PC-3 (cell line): ENCODE measurements at regions not wholly inside any gene's neighbourhood (a gene's known extent, or its start where the extent isn't known, plus 50 kb on each side); places are given as distances from the start of the nearest gene placed in this dataset.

Source experiments
- ATAC-seq: fragments of 200-7000 bp; cut with Tn5 transposase; 2 replicates; pipeline ENCODE4 v1.9.1; 2020; ENCODE audit warnings: mild to moderate bottlenecking, moderate library complexity
- BruUV-seq: library from RNA; stranded (reverse); fragments of 400-500 nt; replicated peaks from 2 replicates; lab custom pipeline; 2021; lab: Mats Ljungman, UMichigan
- CTCF ChIA-PET: fragments of 300-600 bp; sonication (Branson Sonifier 250); formaldehyde crosslinking; loops from one replicate; lab custom pipeline; 2022; ENCODE audit warnings: antibody characterized with exemption; lab: Charles Lee
- POLR2A ChIA-PET: fragments of 300-600 bp; sonication (Branson Sonifier 250); formaldehyde crosslinking; loops from one replicate; lab custom pipeline; 2022; ENCODE audit warnings: antibody characterized with exemption; ENCODE audit not compliant: unreplicated experiment; lab: Charles Lee
- DNase-seq: peaks from one replicate; pipeline ENCODE4 v3.0.0-alpha.2; 2015
- H2AFZ ChIP-seq: fragments of 300-600 bp; sonication (generic); 2 replicates; pipeline ENCODE4 v1.6.0; 2016; ENCODE audit warnings: antibody characterized with exemption, low read length
- H3F3A ChIP-seq: fragments of 300-600 bp; sonication (generic); one replicate; pipeline ENCODE4 v1.6.0; 2017; ENCODE audit warnings: antibody characterized with exemption, low read length, control low read depth, mild to moderate bottlenecking; ENCODE audit not compliant: unreplicated experiment
- H3K27ac ChIP-seq: fragments of 300-600 bp; sonication (generic); 2 replicates; pipeline ENCODE4 v1.5.1; 2016; ENCODE audit warnings: mild to moderate bottlenecking, low read length
- H3K27me3 ChIP-seq: fragments of 300-600 bp; sonication (generic); 2 replicates; pipeline ENCODE4 v1.6.1; 2016; ENCODE audit warnings: low read length, mixed read lengths
- H3K36me3 ChIP-seq: fragments of 300-600 bp; sonication (generic); 2 replicates; pipeline ENCODE4 v1.6.1; 2016; ENCODE audit warnings: low read depth, mixed run types, low read length, mixed read lengths
- H3K4me1 ChIP-seq: fragments of 300-600 bp; sonication (generic); 2 replicates; pipeline ENCODE4 v1.5.1; 2016; ENCODE audit warnings: low read length; ENCODE audit not compliant: insufficient read depth
- H3K4me2 ChIP-seq: fragments of 300-600 bp; sonication (generic); 2 replicates; pipeline ENCODE4 v1.6.0; 2016; ENCODE audit warnings: low read length
- H3K4me3 ChIP-seq: fragments of 300-600 bp; sonication (generic); 2 replicates; pipeline ENCODE4 v1.5.1; 2016; ENCODE audit warnings: mild to moderate bottlenecking, low read length, mixed read lengths
- H3K79me2 ChIP-seq: fragments of 300-600 bp; sonication (generic); 2 replicates; pipeline ENCODE4 v1.6.1; 2017; ENCODE audit warnings: low read length, mixed read lengths
- H3K9ac ChIP-seq: fragments of 300-600 bp; sonication (generic); 2 replicates; pipeline ENCODE4 v1.6.0; 2016; ENCODE audit warnings: mild to moderate bottlenecking, low read length
- H3K9me2 ChIP-seq: fragments of 300-600 bp; sonication (generic); replicated peaks from 2 replicates; pipeline ENCODE4 v1.6.1; 2016; ENCODE audit warnings: mixed run types, low read length, mixed read lengths
- H3K9me3 ChIP-seq: fragments of 300-600 bp; sonication (generic); 2 replicates; pipeline ENCODE4 v1.6.1; 2016; ENCODE audit warnings: low read length, mixed read lengths
- H4K20me1 ChIP-seq: fragments of 300-600 bp; sonication (generic); 2 replicates; pipeline ENCODE4 v1.6.1; 2016; ENCODE audit warnings: low read length, mixed read lengths
- EZH2 ChIP-seq: fragments of 300-600 bp; sonication (generic); IDR thresholded peaks from one replicate; pipeline ENCODE4 v1.6.1; 2017; ENCODE audit warnings: antibody characterized with exemption, mild to moderate bottlenecking, low read length; ENCODE audit not compliant: unreplicated experiment
- EZH2phosphoT487 ChIP-seq: fragments of 300-600 bp; sonication (generic); IDR thresholded peaks from 2 replicates; pipeline ENCODE4 v1.6.1; 2018; ENCODE audit warnings: mild to moderate bottlenecking, antibody characterized with exemption, low read length, borderline replicate concordance
- intact Hi-C: fragments of 100-400 bp; cut with micrococcal nuclease; formaldehyde crosslinking; loops from 2 replicates; pipeline ENCODE4 v1.9.0; 2023
- TF ChIP-seq, protein P1 (sequence below): fragments of 300-600 bp; sonication (generic); conservative IDR thresholded peaks from 2 replicates; pipeline ENCODE4 v1.5.1; 2017; ENCODE audit warnings: antibody characterized with exemption, low read depth, mild to moderate bottlenecking, low read length

DNA sequence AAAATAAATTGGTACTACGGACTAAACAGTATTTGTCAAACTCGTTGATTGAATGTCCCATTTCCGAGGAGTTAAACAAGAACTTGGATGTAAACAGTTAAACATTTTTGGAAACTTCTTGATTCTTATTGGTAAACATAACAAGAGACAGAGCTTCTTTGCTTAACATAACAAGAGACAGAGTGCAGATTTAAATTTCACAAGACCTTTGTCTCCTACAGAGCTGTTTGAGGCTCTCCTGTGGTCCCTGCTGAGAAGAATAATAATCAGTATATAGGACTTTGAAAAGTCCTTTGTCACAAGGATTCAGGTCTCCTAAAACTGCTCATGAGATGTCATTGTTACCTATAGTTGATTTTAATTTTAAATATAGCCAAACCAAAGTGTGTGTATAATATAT is 170.6 kb upstream of the C21orf91 start:
- TF ChIP-seq EZH2phosphoT487 = no peak
- TF ChIP-seq EZH2 = no peak
- TF ChIP-seq, protein P1, sequence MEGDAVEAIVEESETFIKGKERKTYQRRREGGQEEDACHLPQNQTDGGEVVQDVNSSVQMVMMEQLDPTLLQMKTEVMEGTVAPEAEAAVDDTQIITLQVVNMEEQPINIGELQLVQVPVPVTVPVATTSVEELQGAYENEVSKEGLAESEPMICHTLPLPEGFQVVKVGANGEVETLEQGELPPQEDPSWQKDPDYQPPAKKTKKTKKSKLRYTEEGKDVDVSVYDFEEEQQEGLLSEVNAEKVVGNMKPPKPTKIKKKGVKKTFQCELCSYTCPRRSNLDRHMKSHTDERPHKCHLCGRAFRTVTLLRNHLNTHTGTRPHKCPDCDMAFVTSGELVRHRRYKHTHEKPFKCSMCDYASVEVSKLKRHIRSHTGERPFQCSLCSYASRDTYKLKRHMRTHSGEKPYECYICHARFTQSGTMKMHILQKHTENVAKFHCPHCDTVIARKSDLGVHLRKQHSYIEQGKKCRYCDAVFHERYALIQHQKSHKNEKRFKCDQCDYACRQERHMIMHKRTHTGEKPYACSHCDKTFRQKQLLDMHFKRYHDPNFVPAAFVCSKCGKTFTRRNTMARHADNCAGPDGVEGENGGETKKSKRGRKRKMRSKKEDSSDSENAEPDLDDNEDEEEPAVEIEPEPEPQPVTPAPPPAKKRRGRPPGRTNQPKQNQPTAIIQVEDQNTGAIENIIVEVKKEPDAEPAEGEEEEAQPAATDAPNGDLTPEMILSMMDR = no peak
- Histone ChIP-seq H3K9ac (no peak overlapping the region), H3K4me1 (no peaks in the 10 kb centered on the region), H3F3A (no peaks in the 10 kb centered on the region), H3K9me3 (0 out of 2 replicates have a peak, but pooled peaks cover 13% of the 10 kb centered on the region), H3K4me3 (no peak overlapping the region), H2AFZ (no peak overlapping the region), H3K27ac (no peak overlapping the region), H3K79me2 (no peaks in the 10 kb centered on the region), H3K36me3 (no peaks in the 10 kb centered on the region), H4K20me1 (no peaks in the 10 kb centered on the region), H3K9me2 (no peaks in the 10 kb centered on the region), H3K27me3 (no peaks in the 10 kb centered on the region), H3K4me2 (no peak overlapping the region)
- no peak for ATAC-seq
- CTCF ChIA-PET = no interaction called here
- POLR2A ChIA-PET = no interaction called here
- DNase-seq = no peak
- intact Hi-C loops = no loop called here
- no TSS peak for BruUV-seq

DNA sequence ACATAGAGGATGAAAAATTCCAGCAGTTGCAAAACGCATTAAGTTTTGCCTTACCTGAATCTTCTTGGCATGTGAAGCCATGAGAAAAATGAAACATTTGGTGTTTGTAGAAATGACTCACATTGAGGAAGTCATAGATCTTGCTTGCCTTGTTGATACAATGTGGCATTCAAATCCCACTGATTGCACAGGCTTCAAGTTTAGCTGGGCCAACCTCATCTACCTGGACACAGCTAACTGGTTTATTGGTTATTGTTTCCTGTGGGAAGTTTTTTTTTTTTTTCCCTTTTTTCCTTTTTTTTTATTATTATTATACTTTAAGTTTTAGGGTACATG is 168.9 kb upstream of the C21orf91 start:
- H4K20me1 ChIP-seq = no peaks in the 10 kb centered on the region
- no TSS peak for BruUV-seq
- H3K9ac ChIP-seq = no peak overlapping the region
- no peaks in the 10 kb centered on the region for H3K27me3 ChIP-seq
- H3K9me3 ChIP-seq = 0 out of 2 replicates have a peak, but pooled peaks cover 10% of the 10 kb centered on the region
- intact Hi-C loops = no loop called here
- no peaks in the 10 kb centered on the region for H3F3A ChIP-seq
- ATAC-seq = no peak
- no peak overlapping the region for H3K4me3 ChIP-seq
- H3K9me2 ChIP-seq = no peaks in the 10 kb centered on the region
- no peak overlapping the region for H3K27ac ChIP-seq
- no peaks in the 10 kb centered on the region for H3K36me3 ChIP-seq
- H3K4me2 ChIP-seq = no peak overlapping the region
- DNase-seq = peak; percentile 51
- no peaks in the 10 kb centered on the region for H3K4me1 ChIP-seq
- TF ChIP-seq, protein P1 = no peak
- TF ChIP-seq EZH2phosphoT487 = no peak
- no peak for TF ChIP-seq EZH2
- ChIA-PET POLR2A (no interaction called here), CTCF (no interaction called here)
- no peak overlapping the region for H2AFZ ChIP-seq
- no peaks in the 10 kb centered on the region for H3K79me2 ChIP-seq

DNA sequence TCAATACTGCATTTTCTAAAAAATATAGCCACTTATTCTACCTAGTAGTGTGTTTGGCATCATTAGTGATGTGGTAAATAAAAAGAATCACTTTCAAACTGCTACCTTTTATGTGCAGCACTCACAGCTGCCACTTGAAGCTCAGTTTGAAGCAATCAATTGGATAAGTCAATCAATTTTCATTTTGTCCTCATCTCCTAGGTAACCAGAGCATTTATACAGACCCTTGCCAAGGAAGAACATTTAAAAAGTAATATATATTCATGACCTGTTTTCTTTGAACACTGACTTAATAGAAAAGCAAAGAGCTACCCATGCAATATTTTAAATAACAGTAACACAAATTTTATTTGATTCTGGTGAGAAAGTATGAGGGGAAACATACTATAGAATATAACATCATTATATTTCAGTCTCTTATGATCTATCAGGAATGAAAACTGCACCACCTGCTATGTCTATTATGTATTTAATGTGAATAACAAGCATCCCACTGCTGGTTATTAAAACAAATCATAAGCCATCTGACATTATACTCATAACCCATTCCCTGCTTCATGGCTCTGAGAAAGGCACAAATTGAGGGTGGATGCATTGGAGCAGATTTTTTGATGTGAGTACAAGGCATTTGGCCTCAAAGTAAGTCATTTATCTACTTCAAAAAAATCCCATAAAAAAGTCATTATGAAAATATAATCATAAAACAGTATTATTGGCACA is 168.4 kb upstream of the C21orf91 start:
- Histone ChIP-seq H3K4me3 (no peak overlapping the region), H3K4me1 (no peaks in the 10 kb centered on the region), H3K36me3 (no peaks in the 10 kb centered on the region), H2AFZ (no peak overlapping the region), H3K9ac (no peak overlapping the region), H4K20me1 (no peaks in the 10 kb centered on the region), H3K9me2 (no peaks in the 10 kb centered on the region), H3K27me3 (no peaks in the 10 kb centered on the region), H3F3A (no peaks in the 10 kb centered on the region), H3K4me2 (no peak overlapping the region), H3K79me2 (no peaks in the 10 kb centered on the region), H3K9me3 (0 out of 2 replicates have a peak, but pooled peaks cover 5% of the 10 kb centered on the region), H3K27ac (no peak overlapping the region)
- no peak for TF ChIP-seq EZH2
- TF ChIP-seq, protein P1 = no peak
- no peak for TF ChIP-seq EZH2phosphoT487
- ChIA-PET POLR2A (no interaction called here), CTCF (no interaction called here)
- ATAC-seq = no peak
- intact Hi-C loops = no loop called here
- no TSS peak for BruUV-seq
- no peak for DNase-seq
